HCT116 (cell line): ENCODE measurements at regions not wholly inside any gene's neighbourhood (a gene's known extent, or its start where the extent isn't known, plus 50 kb on each side); places are given as distances from the start of the nearest gene placed in this dataset.

Source experiments
- ATAC-seq: fragments of 200-7000 bp; cut with Tn5 transposase; 2 replicates; pipeline ENCODE4 v1.9.1; 2020; ENCODE audit warnings: mild to moderate bottlenecking, moderate library complexity
- BruUV-seq: library from RNA; stranded (reverse); fragments of 400-500 nt; replicated peaks from 2 replicates; lab custom pipeline; 2021; lab: Mats Ljungman, UMichigan
- CTCF ChIA-PET: fragments of 300-600 bp; sonication (Branson Sonifier 250); formaldehyde crosslinking; loops from one replicate; lab custom pipeline; 2021; ENCODE audit warnings: antibody characterized with exemption; lab: Charles Lee
- POLR2A ChIA-PET: fragments of 300-600, 350-600 bp; sonication (Branson Sonifier 250); formaldehyde crosslinking; loops from one replicate; lab custom pipeline; 2021; ENCODE audit warnings: antibody characterized with exemption; lab: Charles Lee
- RAD21 ChIA-PET, 2 experiments: fragments of 300-600 bp; sonication (Branson Sonifier 250); formaldehyde crosslinking; loops; one replicate each; lab custom pipeline; 2023; ENCODE audit warnings: low total read pairs in 2 of 2; ENCODE audit not compliant: uncharacterized antibody in 2 of 2, unreplicated experiment in 2 of 2, low non-redundant PET in 1 of 2; lab: Charles Lee
- DNase-seq: peaks from one replicate; pipeline ENCODE4 v3.0.0-alpha.2; 2010; ENCODE audit warnings: low read depth, low spot score
- H2AFZ ChIP-seq: fragments of 200-600 bp; shearing (Covaris generic), sonication (generic); 2 replicates; pipeline ENCODE4 v1.6.1; 2017; ENCODE audit warnings: low read depth, mixed run types, mixed read lengths, antibody characterized with exemption, low read length; ENCODE audit not compliant: poor library complexity, severe bottlenecking
- H3K27ac ChIP-seq: 2 replicates; pipeline ENCODE4 v1.5.1; 2012; ENCODE audit warnings: low read depth, low read length
- H3K27me3 ChIP-seq: fragments of 200-600 bp; sonication (generic); 2 replicates; pipeline ENCODE4 v1.6.1; 2016; ENCODE audit warnings: mixed run types, low read length, mixed read lengths; ENCODE audit not compliant: insufficient read depth
- H3K36me3 ChIP-seq, 2 experiments: fragments of 200-500 bp in 1 of 2; fragments of 200-600 bp in 1 of 2; sonication (Bioruptor generic) in 1 of 2; sonication (generic) in 1 of 2; 2 replicates each; pipeline versions ENCODE4 v1.5.1 to v1.6.1; 2014 to 2016; ENCODE audit warnings: low read length in 2 of 2, inconsistent platforms in 1 of 2, mixed read lengths in 1 of 2, mixed run types in 1 of 2; ENCODE audit not compliant: insufficient read depth in 2 of 2, control insufficient read depth in 1 of 2
- H3K4me1 ChIP-seq, 2 experiments: fragments of 200-600 bp in 1 of 2; sonication (generic) in 1 of 2; 2 replicates each; pipeline versions ENCODE4 v1.5.1 to v1.6.1; 2012 to 2017; ENCODE audit warnings: low read length in 2 of 2, inconsistent platforms in 1 of 2, mild to moderate bottlenecking in 1 of 2, mixed read lengths in 1 of 2, mixed run types in 1 of 2, moderate library complexity in 1 of 2; ENCODE audit not compliant: insufficient read depth in 2 of 2, control insufficient read depth in 1 of 2
- H3K4me2 ChIP-seq: fragments of 200-600 bp; sonication (generic); 2 replicates; pipeline ENCODE4 v1.6.1; 2017; ENCODE audit warnings: mixed run types, low read length, mixed read lengths
- H3K4me3 ChIP-seq, 2 experiments: fragments of 200-600 bp in 1 of 2; sonication (generic) in 1 of 2; replicated peaks in 1 of 2; 2 replicates each; pipeline ENCODE4 v1.5.1; 2011 to 2016; ENCODE audit warnings: low read length in 2 of 2, control low read depth in 1 of 2, low read depth in 1 of 2, mild to moderate bottlenecking in 1 of 2, mixed read lengths in 1 of 2, mixed run types in 1 of 2
- H3K79me2 ChIP-seq: fragments of 200-600 bp; sonication (generic); 2 replicates; pipeline ENCODE4 v1.6.1; 2017; ENCODE audit warnings: mild to moderate bottlenecking, mixed run types, low read length, moderate library complexity, mixed read lengths; ENCODE audit not compliant: insufficient read depth
- H3K9ac ChIP-seq: fragments of 200-600 bp; sonication (generic); 2 replicates; pipeline ENCODE4 v1.6.1; 2016; ENCODE audit warnings: low read length, mixed read lengths
- H3K9me2 ChIP-seq: fragments of 200-600 bp; sonication (generic), shearing (Covaris generic); 2 replicates; pipeline ENCODE4 v1.6.1; 2017; ENCODE audit warnings: mixed run types, mild to moderate bottlenecking, moderate library complexity; ENCODE audit not compliant: insufficient read depth
- H3K9me3 ChIP-seq, 2 experiments: fragments of 200-500 bp in 1 of 2; fragments of 200-600 bp in 1 of 2; sonication (Bioruptor generic) in 1 of 2; sonication (generic) in 1 of 2; 2 replicates each; pipeline ENCODE4 v1.6.1; 2014 to 2017; ENCODE audit warnings: low read length in 2 of 2, mixed read lengths in 2 of 2, inconsistent platforms in 1 of 2, low read depth in 1 of 2, mild to moderate bottlenecking in 1 of 2, mixed run types in 1 of 2, moderate library complexity in 1 of 2; ENCODE audit not compliant: control insufficient read depth in 1 of 2, insufficient read depth in 1 of 2
- H4K20me1 ChIP-seq: fragments of 200-600 bp; sonication (generic), shearing (Covaris generic); 2 replicates; pipeline ENCODE4 v1.6.1; 2017; ENCODE audit warnings: mixed run types, mild to moderate bottlenecking, moderate library complexity; ENCODE audit not compliant: insufficient read depth
- CBX3 ChIP-seq: IDR thresholded peaks from 2 replicates; pipeline ENCODE4 v1.6.1; 2012; ENCODE audit warnings: low read depth
- CEBPB ChIP-seq: IDR thresholded peaks from 2 replicates; pipeline ENCODE4 v1.6.1; 2012; ENCODE audit warnings: low read depth
- ELF1 ChIP-seq: IDR thresholded peaks from 2 replicates; pipeline ENCODE4 v1.6.1; 2012; ENCODE audit warnings: low read depth, borderline replicate concordance
- EZH2 ChIP-seq: fragments of 200-600 bp; sonication (generic); IDR thresholded peaks from 2 replicates; pipeline ENCODE4 v1.6.1; 2017; ENCODE audit warnings: antibody characterized with exemption, mixed run types
- FOSL1 ChIP-seq: IDR thresholded peaks from 2 replicates; pipeline ENCODE4 v1.6.1; 2012; ENCODE audit warnings: low read depth
- JUND ChIP-seq: IDR thresholded peaks from 2 replicates; pipeline ENCODE4 v1.6.1; 2012
- POLR2A ChIP-seq: IDR thresholded peaks from 2 replicates; pipeline ENCODE4 v1.7.0; 2011; ENCODE audit warnings: borderline replicate concordance; ENCODE audit not compliant: insufficient read depth, insufficient read length; ENCODE audit errors: extremely low read depth
- SIN3A ChIP-seq: IDR thresholded peaks from 2 replicates; pipeline ENCODE4 v1.6.1; 2012; ENCODE audit warnings: low read depth
- SP1 ChIP-seq: IDR thresholded peaks from 2 replicates; pipeline ENCODE4 v1.6.1; 2012; ENCODE audit warnings: low read depth
- SRF ChIP-seq: IDR thresholded peaks from 2 replicates; pipeline ENCODE4 v1.6.1; 2012; ENCODE audit warnings: low read depth
- TCF7L2 ChIP-seq: IDR thresholded peaks from 2 replicates; pipeline ENCODE4 v1.7.0; 2011; ENCODE audit warnings: borderline replicate concordance, inconsistent platforms; ENCODE audit not compliant: insufficient read depth, insufficient read length; ENCODE audit errors: extremely low read depth
- intact Hi-C: fragments of 100-400 bp; cut with micrococcal nuclease; formaldehyde crosslinking; loops from 2 replicates; pipeline ENCODE4 v1.10.0; 2022
- TF ChIP-seq, protein P1 (sequence below): IDR thresholded peaks from 2 replicates; pipeline ENCODE4 v1.6.1; 2012; ENCODE audit warnings: low read depth
- TF ChIP-seq, protein P2 (sequence below): IDR thresholded peaks from 2 replicates; pipeline ENCODE4 v1.6.1; 2012
- TF ChIP-seq, protein P3 (sequence below), 3 experiments: fragments of 200-600 bp in 1 of 3; sonication (generic) in 1 of 3; IDR thresholded peaks in 2 of 3; conservative IDR thresholded peaks in 1 of 3; 2 replicates each; pipeline ENCODE4 v1.5.1; 2012 to 2017; ENCODE audit warnings: low read depth in 2 of 3, low read length in 2 of 3, antibody characterized with exemption in 1 of 3, borderline replicate concordance in 1 of 3, control low read depth in 1 of 3, mild to moderate bottlenecking in 1 of 3, mixed read lengths in 1 of 3, mixed run types in 1 of 3, moderate library complexity in 1 of 3; ENCODE audit not compliant: insufficient read depth in 1 of 3

DNA sequence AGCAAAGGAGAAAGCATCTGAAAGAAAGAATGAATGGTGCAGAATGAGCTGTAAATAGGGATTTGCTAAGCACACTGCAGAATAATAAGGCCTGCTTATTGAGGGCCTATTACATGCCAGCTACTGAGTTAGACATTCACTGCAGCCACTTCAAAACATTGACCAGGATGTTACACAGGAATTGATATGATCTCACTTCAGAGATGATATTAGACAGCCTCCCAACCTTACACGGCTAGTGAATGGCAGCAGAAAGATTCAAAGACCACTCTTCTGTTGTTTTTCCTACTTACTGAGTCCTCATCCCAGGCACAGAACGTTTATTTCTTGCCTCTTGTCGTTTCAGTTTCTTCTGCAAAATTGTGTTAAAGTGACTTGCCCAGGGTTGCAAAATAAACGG, 1209.9 kb upstream of the WWC1 start:
- no peaks in the 10 kb centered on the region for H3K79me2 ChIP-seq
- H3K4me1 ChIP-seq = no peaks in the 10 kb centered on the region
- no peak overlapping the region for H2AFZ ChIP-seq
- intact Hi-C loops = no loop called here
- H3K9me2 ChIP-seq = no peaks in the 10 kb centered on the region
- H3K9ac ChIP-seq = no peak overlapping the region
- H3K27me3 ChIP-seq = no peaks in the 10 kb centered on the region
- POLR2A ChIA-PET = no interaction called here
- TF ChIP-seq CBX3 = no peak
- no peaks in the 10 kb centered on the region for H4K20me1 ChIP-seq
- no peak for ATAC-seq
- no peak overlapping the region for H3K27ac ChIP-seq
- H3K9me3 ChIP-seq = peaks cover 0 to 14% of the 10 kb centered on the region in 2 experiments; a peak in 2 of 4 replicates
- RAD21 ChIA-PET = no interaction called here
- H3K36me3 ChIP-seq = no peaks in the 10 kb centered on the region
- no peak overlapping the region for H3K4me3 ChIP-seq
- no peak overlapping the region for H3K4me2 ChIP-seq
- DNase-seq = no peak
- no TSS peak for BruUV-seq
- CTCF ChIA-PET = no interaction called here

DNA sequence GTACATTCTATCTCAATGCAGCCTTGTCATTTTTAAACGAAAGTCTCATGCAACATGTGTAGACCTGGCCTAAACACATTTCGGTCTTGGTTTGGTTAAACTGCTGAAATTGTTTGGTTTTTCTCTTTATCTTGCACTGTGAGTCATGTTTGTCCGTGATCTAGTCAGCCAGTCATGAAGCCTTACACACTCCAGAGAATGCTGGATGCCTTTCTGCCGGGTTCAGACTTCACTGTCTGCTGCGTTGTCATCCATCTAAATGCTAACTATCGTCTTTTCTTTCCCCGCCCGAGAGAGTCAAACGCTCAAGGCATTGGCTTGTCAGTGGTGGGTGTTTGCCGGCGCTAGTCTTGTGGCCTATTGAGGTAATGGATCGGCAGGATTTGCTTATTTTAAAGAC, 1194.6 kb upstream of the WWC1 start:
- Histone ChIP-seq H3K4me3 (no peak overlapping the region), H3K27me3 (no peaks in the 10 kb centered on the region), H3K4me1 (no peaks in the 10 kb centered on the region), H2AFZ (no peak overlapping the region), H3K79me2 (no peaks in the 10 kb centered on the region), H3K4me2 (no peak overlapping the region), H3K9me3 (peaks cover 13 to 17% of the 10 kb centered on the region in 2 experiments; a peak in 2 of 4 replicates), H3K36me3 (no peaks in the 10 kb centered on the region), H3K27ac (no peak overlapping the region), H3K9me2 (no peaks in the 10 kb centered on the region), H3K9ac (no peak overlapping the region), H4K20me1 (no peaks in the 10 kb centered on the region)
- POLR2A ChIA-PET = no interaction called here
- RAD21 ChIA-PET = no interaction called here
- intact Hi-C loops = no loop called here
- no peak for DNase-seq
- ATAC-seq = no peak
- CTCF ChIA-PET = no interaction called here
- TF ChIP-seq CEBPB (no peak), CBX3 (no peak), JUND (no peak), ELF1 (no peak), SP1 (no peak), POLR2A (no peak), TCF7L2 (no peak), EZH2 (no peak), SRF (no peak), FOSL1 (no peak), SIN3A (no peak)
- TF ChIP-seq, protein P1, sequence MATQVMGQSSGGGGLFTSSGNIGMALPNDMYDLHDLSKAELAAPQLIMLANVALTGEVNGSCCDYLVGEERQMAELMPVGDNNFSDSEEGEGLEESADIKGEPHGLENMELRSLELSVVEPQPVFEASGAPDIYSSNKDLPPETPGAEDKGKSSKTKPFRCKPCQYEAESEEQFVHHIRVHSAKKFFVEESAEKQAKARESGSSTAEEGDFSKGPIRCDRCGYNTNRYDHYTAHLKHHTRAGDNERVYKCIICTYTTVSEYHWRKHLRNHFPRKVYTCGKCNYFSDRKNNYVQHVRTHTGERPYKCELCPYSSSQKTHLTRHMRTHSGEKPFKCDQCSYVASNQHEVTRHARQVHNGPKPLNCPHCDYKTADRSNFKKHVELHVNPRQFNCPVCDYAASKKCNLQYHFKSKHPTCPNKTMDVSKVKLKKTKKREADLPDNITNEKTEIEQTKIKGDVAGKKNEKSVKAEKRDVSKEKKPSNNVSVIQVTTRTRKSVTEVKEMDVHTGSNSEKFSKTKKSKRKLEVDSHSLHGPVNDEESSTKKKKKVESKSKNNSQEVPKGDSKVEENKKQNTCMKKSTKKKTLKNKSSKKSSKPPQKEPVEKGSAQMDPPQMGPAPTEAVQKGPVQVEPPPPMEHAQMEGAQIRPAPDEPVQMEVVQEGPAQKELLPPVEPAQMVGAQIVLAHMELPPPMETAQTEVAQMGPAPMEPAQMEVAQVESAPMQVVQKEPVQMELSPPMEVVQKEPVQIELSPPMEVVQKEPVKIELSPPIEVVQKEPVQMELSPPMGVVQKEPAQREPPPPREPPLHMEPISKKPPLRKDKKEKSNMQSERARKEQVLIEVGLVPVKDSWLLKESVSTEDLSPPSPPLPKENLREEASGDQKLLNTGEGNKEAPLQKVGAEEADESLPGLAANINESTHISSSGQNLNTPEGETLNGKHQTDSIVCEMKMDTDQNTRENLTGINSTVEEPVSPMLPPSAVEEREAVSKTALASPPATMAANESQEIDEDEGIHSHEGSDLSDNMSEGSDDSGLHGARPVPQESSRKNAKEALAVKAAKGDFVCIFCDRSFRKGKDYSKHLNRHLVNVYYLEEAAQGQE = no peak
- TF ChIP-seq, protein P2, sequence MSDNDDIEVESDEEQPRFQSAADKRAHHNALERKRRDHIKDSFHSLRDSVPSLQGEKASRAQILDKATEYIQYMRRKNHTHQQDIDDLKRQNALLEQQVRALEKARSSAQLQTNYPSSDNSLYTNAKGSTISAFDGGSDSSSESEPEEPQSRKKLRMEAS = no peak
- TF ChIP-seq, protein P3, sequence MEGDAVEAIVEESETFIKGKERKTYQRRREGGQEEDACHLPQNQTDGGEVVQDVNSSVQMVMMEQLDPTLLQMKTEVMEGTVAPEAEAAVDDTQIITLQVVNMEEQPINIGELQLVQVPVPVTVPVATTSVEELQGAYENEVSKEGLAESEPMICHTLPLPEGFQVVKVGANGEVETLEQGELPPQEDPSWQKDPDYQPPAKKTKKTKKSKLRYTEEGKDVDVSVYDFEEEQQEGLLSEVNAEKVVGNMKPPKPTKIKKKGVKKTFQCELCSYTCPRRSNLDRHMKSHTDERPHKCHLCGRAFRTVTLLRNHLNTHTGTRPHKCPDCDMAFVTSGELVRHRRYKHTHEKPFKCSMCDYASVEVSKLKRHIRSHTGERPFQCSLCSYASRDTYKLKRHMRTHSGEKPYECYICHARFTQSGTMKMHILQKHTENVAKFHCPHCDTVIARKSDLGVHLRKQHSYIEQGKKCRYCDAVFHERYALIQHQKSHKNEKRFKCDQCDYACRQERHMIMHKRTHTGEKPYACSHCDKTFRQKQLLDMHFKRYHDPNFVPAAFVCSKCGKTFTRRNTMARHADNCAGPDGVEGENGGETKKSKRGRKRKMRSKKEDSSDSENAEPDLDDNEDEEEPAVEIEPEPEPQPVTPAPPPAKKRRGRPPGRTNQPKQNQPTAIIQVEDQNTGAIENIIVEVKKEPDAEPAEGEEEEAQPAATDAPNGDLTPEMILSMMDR (IDR thresholded peaks at IDR 0.05 in 2 of 3, conservative IDR thresholded peaks at IDR 0.05 in 1 of 3; ENCODE audit: borderline replicate concordance in 1 of 3, insufficient read depth in 1 of 3, low read depth in 2 of 3, low read length in 2 of 3) = no peak
- BruUV-seq = no TSS peak
